Testis (tissue), 2 donors: ENCODE measurements at regions not wholly inside any gene's neighbourhood (a gene's known extent, or its start where the extent isn't known, plus 50 kb on each side); places are given as distances from the start of the nearest gene placed in this dataset.

Experiments used
- DNase-seq: peaks from one replicate; pipeline ENCODE4 v3.0.0-alpha.2; 2019
- H3K27ac ChIP-seq, 2 donors: fragments of 200-600 bp; sonication (generic); one replicate each; pipeline ENCODE4 v1.5.1; 2019
- H3K27me3 ChIP-seq: fragments of 200-600 bp; sonication (generic); one replicate; pipeline ENCODE4 v1.5.1; 2019
- H3K36me3 ChIP-seq: fragments of 200-600 bp; sonication (generic); one replicate; pipeline ENCODE4 v1.5.1; 2017; ENCODE audit warnings: low read depth; ENCODE audit errors: missing control alignments
- H3K4me1 ChIP-seq: fragments of 200-600 bp; sonication (generic); one replicate; pipeline ENCODE4 v1.5.1; 2019
- H3K4me3 ChIP-seq, 2 donors: fragments of 200-600 bp; sonication (generic); one replicate each; pipeline ENCODE4 v1.5.1; 2017 to 2019
- H3K9me3 ChIP-seq: fragments of 200-600 bp; sonication (generic); one replicate; pipeline ENCODE4 v1.5.1; 2017
- CTCF ChIP-seq, 3 experiments: fragments of 450-650 bp in 2 of 3; fragments of 200-600 bp in 1 of 3; sonication (generic) in 1 of 3; IDR thresholded peaks; one replicate each; pipeline ENCODE4 v1.5.1; 2016 to 2019; ENCODE audit warnings: antibody characterized with exemption in 3 of 3, mild to moderate bottlenecking in 2 of 3, moderate library complexity in 1 of 3
- POLR2A ChIP-seq: fragments of 450-650 bp; IDR thresholded peaks from one replicate; pipeline ENCODE4 v1.6.1; 2017; ENCODE audit warnings: antibody characterized with exemption, mild to moderate bottlenecking, moderate library complexity
- WGBS, 2 donors: methylation state at CpG; one replicate each; pipeline ENCODE4 v1.1.5; 2018; 5-methylcytosine and 5-hydroxymethylcytosine counted together
- intact Hi-C: fragments of 100-400 bp; cut with DNase I; formaldehyde crosslinking; loops from one replicate; pipeline ENCODE4 v1.15.1; 2023; ENCODE audit warnings: low total_unique reads

GRCh38 chr21:28112511-28112910, 880.2 kb downstream of the LTN1 start:
- H3K36me3 ChIP-seq: no peaks in the 10 kb centered on the region
- H3K27me3 ChIP-seq: no peaks in the 10 kb centered on the region
- intact Hi-C loops: no loop called here
- no peak overlapping the region for H3K4me3 ChIP-seq
- DNase-seq: no peak
- no peaks in the 10 kb centered on the region for H3K9me3 ChIP-seq
- no peak overlapping the region for H3K27ac ChIP-seq
- no peaks in the 10 kb centered on the region for H3K4me1 ChIP-seq
- 33% methylated on average over 5 of the region's 5 CpGs for WGBS, 2 donors
- TF ChIP-seq CTCF (IDR thresholded peaks at IDR 0.05) (no peak), POLR2A (no peak)

GRCh38 chr21:28111151-28111619, 881.5 kb downstream of the LTN1 start:
- intact Hi-C loops: no loop called here
- H3K4me1 ChIP-seq: no peaks in the 10 kb centered on the region
- peak; percentile 83 for DNase-seq
- H3K27ac ChIP-seq: peak overlapping the region in 1 of 2 donors; percentile 46
- H3K27me3 ChIP-seq: no peaks in the 10 kb centered on the region
- no peak overlapping the region for H3K4me3 ChIP-seq
- H3K36me3 ChIP-seq: no peaks in the 10 kb centered on the region
- 16 to 21% methylated on average over 7 of the region's 7 CpGs for WGBS, 2 donors
- TF ChIP-seq CTCF (IDR thresholded peaks at IDR 0.05) (no peak), POLR2A (no peak)
- no peaks in the 10 kb centered on the region for H3K9me3 ChIP-seq

GRCh38 chr21:28110716-28111115, 882.0 kb downstream of the LTN1 start:
- Histone ChIP-seq H3K27ac (peak overlapping the region in 1 of 2 donors; percentile 15), H3K36me3 (no peaks in the 10 kb centered on the region), H3K27me3 (no peaks in the 10 kb centered on the region), H3K4me1 (no peaks in the 10 kb centered on the region), H3K4me3 (no peak overlapping the region), H3K9me3 (no peaks in the 10 kb centered on the region)
- 44 to 49% methylated on average over 3 of the region's 3 CpGs for WGBS, 2 donors
- DNase-seq: no peak
- TF ChIP-seq POLR2A (no peak), CTCF (IDR thresholded peaks at IDR 0.05) (no peak)
- intact Hi-C loops: no loop called here

- H3K27ac ChIP-seq: peak overlapping the region in 1 of 2 donors; percentile 15
These were observed 882.6 kb downstream of the LTN1 start for GRCh38 chr21:28110074-28110473.

More at GRCh38 chr21:28110074-28110473, 882.6 kb downstream of the LTN1 start:
- H3K9me3 ChIP-seq: no peaks in the 10 kb centered on the region
- TF ChIP-seq POLR2A (no peak), CTCF (IDR thresholded peaks at IDR 0.05) (no peak)
- DNase-seq: no peak
- intact Hi-C loops: no loop called here
- H3K4me1 ChIP-seq: no peaks in the 10 kb centered on the region
- H3K27me3 ChIP-seq: no peaks in the 10 kb centered on the region
- no peak overlapping the region for H3K4me3 ChIP-seq
- H3K36me3 ChIP-seq: no peaks in the 10 kb centered on the region
- WGBS, 2 donors: 85 to 86% methylated on average over 1 of the region's 1 CpG
